Stimulated activated CD8-positive, alpha-beta memory T cell treated with anti-CD3 and anti-CD28 coated beads, Interleukin-4, amount 100 ng/mL, for 48 hours (primary cell): ENCODE measurements at regions not wholly inside any gene's neighbourhood (a gene's known extent, or its start where the extent isn't known, plus 50 kb on each side); places are given as distances from the start of the nearest gene placed in this dataset.
"Not testable (repeated sequence)": the region's sequence is repeated elsewhere in the genome, so short reads cannot be mapped to it uniquely, and the experiment has no call there.

Experiments
- DNase-seq: peaks from one replicate; pipeline ENCODE4 v3.0.0-alpha.2; 2020

DNA sequence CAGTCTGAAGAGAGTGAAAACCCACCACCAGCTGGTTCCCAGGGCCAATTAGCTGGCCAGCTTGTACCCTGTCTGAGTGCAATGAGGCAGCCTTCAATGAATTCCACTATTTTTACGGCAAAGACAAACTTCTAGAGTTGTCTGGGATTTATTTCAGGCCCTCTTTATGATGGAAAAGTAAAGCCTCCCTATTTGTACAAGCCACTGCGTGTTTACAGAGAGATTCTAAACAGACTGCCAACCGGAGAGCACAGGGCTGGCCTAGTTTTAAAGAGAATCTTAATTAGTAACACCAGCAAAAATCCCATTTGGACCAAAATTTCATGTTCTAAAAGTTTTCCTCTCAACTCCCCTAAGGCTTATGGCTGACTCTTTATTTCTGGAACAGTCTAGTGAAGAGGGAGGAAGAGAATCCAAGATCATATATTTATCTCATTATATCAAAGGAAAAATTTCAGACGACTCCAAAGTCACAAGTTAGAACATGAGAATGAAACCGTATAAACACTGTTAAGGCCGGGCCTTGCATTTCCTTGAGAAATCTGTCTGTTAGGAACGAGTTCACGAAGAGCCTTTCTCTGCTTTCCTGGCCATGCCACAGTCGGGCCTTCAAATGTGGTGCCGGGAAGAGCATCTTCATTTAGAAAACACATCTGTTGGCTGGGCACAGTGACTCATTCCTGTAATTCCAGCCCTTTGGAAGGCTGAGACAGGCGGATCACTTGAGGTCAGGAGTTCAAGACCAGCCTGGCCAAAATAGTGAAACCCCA lies 724.6 kb upstream of the NRP1 start:
- no peak for DNase-seq

DNA sequence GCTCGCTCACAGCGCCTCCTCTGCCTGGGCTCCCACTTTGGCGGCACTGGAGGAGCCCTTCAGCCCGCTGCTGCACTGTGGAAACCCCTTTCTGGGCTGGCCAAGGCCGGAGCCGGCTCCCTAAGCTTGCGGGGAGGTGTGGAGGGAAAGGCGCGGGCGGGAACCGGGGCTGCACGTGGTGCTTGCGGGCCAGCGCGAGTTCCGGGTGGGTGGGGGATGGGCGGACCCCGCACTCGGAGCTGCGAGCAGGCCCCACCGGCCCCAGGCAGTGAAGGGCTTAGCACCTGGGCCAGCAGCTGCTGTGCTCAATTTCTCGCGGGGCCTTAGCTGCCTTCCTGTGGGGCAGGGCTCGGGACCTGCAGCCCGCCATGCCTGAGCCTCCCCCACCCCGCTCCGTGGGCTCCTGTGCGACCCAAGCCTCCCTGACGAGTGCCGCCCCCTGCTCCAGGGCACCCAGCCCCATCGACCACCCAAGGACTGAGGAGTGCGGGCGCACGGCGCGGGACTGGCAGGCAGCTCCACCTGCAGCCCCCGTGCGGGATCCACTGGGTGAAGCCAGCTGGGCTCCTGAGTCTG lies 721.0 kb upstream of the NRP1 start:
- not testable (repeated sequence) for DNase-seq

DNA sequence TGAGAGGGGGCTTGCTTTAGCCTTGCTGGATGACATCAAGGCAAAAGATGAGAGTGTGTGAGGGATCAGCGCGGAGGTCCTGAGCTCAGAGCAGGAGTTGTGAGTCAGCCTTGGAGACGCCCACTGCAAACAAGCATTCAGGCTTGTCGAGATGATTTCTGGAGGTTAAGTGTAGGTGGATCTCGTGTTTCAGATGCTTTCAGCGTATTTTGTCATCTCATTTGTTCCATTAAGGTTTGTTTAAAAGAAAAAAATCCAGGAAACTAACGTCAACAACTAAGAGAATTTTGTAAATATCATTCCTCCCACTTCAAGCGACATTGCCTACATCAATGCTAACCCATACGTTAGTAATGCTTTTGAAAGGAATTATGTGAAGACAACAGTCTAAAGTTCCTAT lies 715.4 kb upstream of the NRP1 start:
- DNase-seq = peak; percentile 27

- no peak for DNase-seq
Observed at GRCh38 chr10:34049469-34049868, 715.0 kb upstream of the NRP1 start.

DNA sequence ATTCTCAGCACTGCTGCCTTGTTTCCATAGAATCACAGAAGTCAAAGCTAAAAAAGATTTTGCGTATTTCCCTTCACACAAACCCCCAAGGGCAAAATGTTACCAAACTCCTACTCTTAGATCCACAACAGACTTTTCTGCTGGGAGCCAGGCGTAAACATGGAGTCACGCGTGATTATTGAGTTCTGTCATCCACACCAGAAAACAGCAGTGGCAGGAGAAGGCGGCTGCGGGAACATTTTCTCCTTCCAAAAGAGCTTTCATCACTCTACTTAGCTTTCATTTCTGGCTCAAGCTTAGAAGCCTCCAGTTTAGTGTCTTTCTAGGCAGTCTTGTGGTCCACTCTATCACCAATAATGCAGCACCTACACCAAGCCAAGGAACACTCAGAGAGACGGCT lies 712.9 kb upstream of the NRP1 start:
- DNase-seq = no peak

DNA sequence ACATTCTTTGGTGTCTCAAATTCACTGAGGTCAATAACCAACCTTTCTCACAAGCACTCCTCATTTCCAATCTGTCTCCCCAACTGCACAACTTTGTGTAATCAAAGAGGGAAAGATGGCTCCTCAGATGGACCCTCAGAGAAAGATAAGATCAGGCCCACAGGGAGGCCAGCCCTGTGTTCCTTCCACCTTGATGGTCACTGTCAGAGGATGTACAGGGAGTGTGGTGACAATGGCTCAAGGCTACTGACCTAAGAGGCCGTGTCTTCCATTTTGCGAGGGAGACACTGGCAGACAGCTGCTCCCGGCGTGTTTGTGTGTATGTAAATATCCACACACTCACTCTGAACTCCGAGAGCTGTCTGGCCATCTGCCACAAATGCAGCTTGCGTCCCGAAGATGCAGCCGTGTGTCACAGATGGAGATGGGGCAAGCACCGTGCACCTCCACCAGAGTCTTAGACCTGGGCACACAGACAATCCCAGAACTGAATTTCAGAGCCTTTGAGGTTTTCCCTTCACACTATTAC lies 712.1 kb upstream of the NRP1 start:
- DNase-seq = no peak

DNA sequence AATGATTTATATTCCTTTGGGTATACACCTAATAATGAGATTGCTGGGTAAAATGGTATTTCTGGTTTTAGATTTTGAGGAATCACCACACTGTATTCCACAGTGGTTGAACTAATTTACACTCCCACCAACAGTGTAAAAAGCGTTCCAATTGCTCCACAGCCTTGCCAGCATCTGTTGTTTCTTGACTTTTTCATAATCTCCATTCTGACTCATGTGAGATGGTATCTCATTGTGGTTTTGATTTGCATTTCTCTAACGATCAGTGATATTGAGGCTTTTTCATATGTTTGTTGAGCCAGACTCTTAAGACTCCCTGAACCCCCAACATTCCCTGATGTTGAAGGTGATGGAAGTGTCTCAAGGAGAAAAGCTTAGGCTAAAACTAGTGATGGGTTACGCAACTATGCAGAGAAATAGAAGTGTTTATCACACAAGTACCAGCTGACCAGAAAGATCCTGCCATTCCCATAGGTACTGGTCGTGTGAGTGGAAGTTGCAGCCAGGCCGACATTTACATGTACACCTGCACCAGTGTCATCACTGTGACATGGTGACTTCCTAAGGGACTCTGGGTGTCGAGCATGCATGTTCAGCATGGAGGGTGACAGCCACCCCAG lies 711.2 kb upstream of the NRP1 start:
- no peak for DNase-seq

- DNase-seq = no peak
Observed at GRCh38 chr10:34041871-34042270, 707.4 kb upstream of the NRP1 start.

DNA sequence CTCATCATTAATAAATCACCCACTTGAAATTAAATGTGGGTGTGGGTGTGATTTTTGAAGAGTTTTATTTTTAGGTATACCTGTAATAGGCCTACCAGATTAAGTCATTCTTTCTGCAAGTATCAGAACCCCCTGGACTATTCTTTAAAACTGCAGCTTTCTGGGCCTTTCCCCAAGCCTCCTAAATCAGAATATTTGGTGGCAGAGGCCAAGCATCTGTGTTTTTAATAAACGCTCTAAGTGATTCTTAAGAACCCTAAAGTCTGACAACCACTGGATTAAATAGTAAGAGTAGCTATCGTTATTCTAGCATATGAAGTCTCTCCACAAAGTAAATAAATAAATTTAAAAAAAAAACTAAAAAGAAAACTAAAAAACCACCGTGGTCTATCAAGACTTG lies 703.0 kb upstream of the NRP1 start:
- no peak for DNase-seq

DNA sequence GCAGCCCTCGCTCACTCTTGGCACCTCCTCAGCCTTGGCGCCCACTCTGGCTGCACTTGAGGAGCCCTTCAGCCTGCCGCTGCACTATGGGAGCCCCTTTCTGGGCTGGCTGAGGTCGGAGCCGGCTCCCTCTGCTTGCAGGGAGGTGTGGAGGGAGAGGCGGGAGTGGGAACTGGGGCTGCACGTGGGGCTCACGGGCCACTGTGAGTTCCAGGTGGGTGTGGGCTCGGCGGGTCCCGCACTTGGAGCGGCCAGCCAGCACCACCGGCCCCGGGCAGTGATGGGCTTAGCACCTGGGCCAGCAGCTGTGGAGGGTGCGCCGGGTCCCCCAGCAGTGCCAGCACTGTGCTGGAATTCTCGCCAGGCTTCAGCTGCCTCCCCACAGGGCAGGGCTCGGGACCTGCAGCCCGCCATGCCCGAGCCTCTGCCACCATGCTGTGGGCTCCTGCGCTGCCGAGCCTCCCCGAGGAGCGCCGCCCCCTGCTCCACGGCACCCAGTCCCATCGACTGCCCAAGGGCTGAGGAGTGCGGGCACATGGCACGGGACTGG lies 700.8 kb upstream of the NRP1 start:
- DNase-seq = not testable (repeated sequence)

DNA sequence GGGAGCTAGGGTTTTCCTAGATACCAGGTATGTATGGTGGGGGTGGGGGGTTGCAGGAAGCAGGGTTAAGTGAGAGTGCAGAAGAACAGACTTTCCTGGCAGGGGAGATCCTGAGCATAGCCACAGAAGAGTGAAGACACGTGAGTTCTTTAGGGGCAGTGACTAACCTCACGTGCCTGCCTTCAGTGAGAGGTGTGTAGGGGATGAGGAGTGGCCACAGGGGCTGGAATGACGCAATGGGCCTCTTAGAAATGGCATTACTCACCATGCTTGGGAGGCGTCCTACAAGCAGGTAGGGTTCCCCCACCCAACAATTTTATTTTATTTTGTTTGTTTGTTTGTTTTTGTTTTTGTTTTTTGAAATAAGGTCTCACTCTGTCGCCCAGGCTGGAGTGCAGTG lies 698.6 kb upstream of the NRP1 start:
- DNase-seq = no peak

DNA sequence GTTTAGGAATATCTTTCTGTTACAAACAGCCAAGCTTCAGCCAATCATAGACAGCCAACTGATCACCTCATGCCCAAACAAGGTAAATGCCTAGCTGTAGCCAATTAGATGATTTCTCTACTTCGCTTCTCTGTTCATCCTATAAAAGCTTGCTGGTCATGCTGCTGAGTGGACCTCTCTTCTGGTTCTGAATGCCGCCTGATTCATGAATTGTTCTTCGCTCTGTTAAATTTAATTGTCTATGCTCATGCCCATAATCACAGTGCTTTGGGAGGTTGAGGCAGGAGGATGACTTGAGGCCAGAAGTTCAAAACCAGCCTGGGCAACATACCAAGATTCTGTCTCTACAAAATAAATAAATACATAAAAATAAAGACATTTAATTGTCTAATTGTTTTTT lies 698.1 kb upstream of the NRP1 start:
- no peak for DNase-seq

GRCh38 chr10:34031400-34031799 lies 696.9 kb upstream of the NRP1 start:
- no peak for DNase-seq

DNA sequence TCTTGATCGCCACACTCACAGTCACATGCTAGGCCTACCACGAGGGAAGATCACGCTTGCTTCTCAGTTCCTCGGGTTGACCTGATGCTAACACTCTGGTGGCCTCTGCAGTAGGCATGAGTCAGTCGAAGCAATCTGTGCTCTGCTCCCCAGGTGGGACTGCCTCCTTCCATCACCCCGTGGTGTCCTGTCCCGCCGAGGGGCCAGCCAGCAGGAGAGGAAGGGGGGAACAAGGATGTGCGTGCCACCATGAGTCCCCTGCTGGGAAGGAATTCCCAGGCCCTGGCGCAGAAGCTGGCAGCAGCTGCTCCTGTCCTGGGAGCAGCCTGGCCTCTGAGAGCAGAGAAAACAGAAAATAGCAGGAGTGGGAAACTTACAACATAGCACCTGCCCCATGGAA lies 695.0 kb upstream of the NRP1 start:
- no peak for DNase-seq

DNA sequence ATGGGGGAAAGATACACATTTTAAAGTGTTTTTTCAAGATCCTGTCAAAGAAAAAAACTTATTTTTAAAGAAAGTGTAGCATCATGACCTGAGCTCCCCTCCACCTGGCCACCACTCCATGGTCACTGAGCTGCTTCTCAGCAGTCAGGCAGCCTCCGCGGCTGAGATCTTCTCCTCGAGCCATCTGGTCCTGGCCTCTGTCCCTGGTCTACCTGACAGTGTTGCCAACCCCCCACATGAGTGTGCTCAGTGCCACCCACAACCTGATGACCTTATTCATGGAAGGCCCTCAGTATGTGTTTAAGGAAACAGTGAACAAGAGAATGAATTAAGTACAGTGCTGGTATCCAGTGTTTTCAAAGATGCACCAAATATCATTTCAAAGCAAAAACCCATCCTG lies 694.5 kb upstream of the NRP1 start:
- no peak for DNase-seq

GRCh38 chr10:34024693-34025425 lies 690.4 kb upstream of the NRP1 start:
- no peak for DNase-seq

GRCh38 chr10:34024282-34024681 lies 689.8 kb upstream of the NRP1 start:
- no peak for DNase-seq

DNA sequence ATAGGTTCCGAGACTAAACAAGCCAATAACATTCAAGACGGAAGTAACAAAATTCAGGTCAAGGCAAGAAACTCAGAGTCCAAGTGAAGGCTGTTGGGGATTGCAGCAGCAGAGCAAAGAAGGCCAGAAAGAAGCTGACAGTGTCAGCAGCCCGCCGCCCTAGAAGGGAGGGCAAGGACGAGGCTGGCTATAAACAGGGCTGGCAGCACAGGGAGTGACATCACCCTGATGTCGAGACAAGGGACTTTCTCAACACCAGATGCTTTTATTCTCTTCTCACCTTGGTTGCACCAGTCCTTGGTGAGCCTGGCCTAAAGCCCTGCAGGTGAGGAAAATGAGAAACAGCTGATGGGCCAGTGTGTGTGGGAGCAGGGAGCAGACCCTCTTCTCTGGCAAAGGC lies 687.7 kb upstream of the NRP1 start:
- no peak for DNase-seq

DNA sequence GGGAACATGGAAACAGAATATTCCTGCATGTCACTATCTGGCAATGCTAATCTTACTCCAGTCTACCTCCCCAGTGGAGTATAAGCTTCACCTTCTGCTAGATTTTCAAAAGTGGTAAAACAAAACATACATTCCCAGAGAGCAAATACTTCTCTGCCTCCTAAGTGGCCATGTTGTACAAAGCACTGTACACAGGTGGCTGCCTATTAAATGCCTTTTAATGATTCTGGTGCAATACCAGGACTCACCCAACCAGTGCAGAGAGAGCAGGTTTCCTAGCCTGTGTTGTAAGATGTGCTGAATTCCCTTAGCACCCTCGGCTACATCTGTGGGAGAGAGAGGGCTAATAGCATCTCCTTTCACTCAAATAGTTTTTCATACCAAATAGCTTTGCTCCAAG lies 684.3 kb upstream of the NRP1 start:
- DNase-seq = no peak

DNA sequence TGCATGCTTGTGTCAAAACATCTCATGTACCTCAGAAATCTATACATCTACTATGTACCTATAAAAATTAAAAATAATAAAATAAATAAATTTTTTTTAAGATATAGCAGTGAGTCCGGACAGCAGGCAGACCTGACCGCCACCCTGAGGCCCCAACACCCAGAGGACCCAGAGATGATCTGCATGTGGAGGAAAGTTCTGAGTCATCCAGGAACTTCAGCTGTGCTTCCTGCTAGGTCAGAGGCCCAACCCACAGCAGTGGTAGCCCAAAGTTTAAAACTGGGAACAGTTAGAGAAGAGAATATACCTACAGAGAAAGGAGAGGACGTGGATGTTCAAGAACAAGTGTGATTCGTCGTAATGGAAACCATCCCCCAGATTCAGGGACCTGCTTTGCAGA lies 683.7 kb upstream of the NRP1 start:
- DNase-seq = no peak

DNA sequence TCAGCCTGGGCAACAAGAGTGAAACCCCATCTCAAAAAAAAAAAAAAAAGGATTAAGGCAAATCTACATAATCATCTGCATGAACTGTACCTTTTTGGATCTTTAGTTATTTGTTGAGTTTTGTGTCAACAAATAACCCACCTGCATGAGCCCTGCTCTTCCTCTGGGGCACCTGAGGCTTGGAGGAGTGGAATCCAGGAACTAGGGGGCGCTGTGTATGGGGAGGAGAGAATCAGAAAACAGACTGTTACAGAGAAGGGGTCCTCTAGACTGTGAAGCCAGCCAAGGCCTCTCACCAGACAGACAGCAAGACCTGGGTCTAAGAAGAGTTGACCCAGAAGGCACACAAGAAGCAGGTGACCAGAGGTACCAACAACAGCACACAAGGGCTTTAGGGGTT lies 682.8 kb upstream of the NRP1 start:
- no peak for DNase-seq

- DNase-seq = no peak
Observed at GRCh38 chr10:34016576-34016975, 682.1 kb upstream of the NRP1 start.

- DNase-seq = no peak
Observed at GRCh38 chr10:34015700-34016099, 681.2 kb upstream of the NRP1 start.
